ENCODE measurements at regions not wholly inside any gene's neighbourhood (a gene's known extent, or its start where the extent isn't known, plus 50 kb on each side); places are given as distances from the start of the nearest gene placed in this dataset.

DNA sequence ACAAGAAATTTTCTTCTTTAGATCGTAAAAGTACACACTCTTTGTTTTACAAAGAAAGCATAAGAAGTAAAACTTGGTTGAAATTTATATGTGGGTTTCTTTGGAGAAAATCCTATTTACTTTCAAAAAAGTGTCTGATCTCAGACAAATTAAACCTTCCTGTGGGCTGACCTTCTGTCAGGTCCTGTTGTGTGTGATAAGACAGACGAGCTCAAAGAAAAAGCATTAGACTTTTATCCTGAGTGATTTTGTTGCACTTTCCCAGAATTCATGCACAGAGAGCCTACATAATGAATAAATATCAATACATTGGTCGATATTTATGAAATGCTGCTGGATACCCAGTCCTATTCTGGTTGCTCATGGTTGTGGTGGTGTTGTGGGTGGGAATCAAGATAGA lies 302.1 kb upstream of the SYNCRIP start:
- Mint-ChIP-seq H3K27ac (no peak overlapping the region), H3K9me3 (ENCODE audit: insufficient read depth) (no peaks in the 10 kb centered on the region), H3K27me3 (no peaks in the 10 kb centered on the region), H3K4me1 (no peaks in the 10 kb centered on the region), H3K4me3 (no peak overlapping the region)
- Histone ChIP-seq H3K4me1 (ENCODE audit: control insufficient read depth in 2 of 2, insufficient read depth in 2 of 2, low read length in 2 of 2) (no peaks in the 10 kb centered on the region), H3K4me2 (replicated peaks; ENCODE audit: low read depth, low read length, poor library complexity, severe bottlenecking) (no peak overlapping the region), H3K4me3 (ENCODE audit: control extremely low read depth in 1 of 5, extremely low read depth in 1 of 5, insufficient read depth in 1 of 5, low read depth in 2 of 5, low read length in 4 of 5) (no peak overlapping the region), H3K79me2 (ENCODE audit: control insufficient read depth, insufficient read depth, low read length) (no peaks in the 10 kb centered on the region), H2AFZ (ENCODE audit: insufficient read depth, low read depth, low read length, poor library complexity, severe bottlenecking) (no peak overlapping the region), H3K27me3 (replicated peaks in 1 of 4; ENCODE audit: control extremely low read depth in 1 of 4, control insufficient read depth in 3 of 4, insufficient read depth in 4 of 4, low read length in 3 of 4) (no peaks in the 10 kb centered on the region), H3K27ac (ENCODE audit: low read length in 2 of 2) (no peak overlapping the region), H3K36me3 (replicated peaks in 1 of 2; ENCODE audit: control extremely low read depth in 1 of 2, control insufficient read depth in 1 of 2, extremely low read depth in 1 of 2, insufficient read depth in 2 of 2, low read length in 1 of 2) (no peaks in the 10 kb centered on the region), H3K9ac (ENCODE audit: low read length) (no peak overlapping the region), H3K9me3 (ENCODE audit: control extremely low read depth in 1 of 3, control insufficient read depth in 2 of 3, insufficient read depth in 1 of 3, low read length in 2 of 3) (no peaks in the 10 kb centered on the region), H4K20me1 (ENCODE audit: control insufficient read depth, insufficient read depth, low read length, poor library complexity, severe bottlenecking) (no peaks in the 10 kb centered on the region)
- TF ChIP-seq, protein P1, sequence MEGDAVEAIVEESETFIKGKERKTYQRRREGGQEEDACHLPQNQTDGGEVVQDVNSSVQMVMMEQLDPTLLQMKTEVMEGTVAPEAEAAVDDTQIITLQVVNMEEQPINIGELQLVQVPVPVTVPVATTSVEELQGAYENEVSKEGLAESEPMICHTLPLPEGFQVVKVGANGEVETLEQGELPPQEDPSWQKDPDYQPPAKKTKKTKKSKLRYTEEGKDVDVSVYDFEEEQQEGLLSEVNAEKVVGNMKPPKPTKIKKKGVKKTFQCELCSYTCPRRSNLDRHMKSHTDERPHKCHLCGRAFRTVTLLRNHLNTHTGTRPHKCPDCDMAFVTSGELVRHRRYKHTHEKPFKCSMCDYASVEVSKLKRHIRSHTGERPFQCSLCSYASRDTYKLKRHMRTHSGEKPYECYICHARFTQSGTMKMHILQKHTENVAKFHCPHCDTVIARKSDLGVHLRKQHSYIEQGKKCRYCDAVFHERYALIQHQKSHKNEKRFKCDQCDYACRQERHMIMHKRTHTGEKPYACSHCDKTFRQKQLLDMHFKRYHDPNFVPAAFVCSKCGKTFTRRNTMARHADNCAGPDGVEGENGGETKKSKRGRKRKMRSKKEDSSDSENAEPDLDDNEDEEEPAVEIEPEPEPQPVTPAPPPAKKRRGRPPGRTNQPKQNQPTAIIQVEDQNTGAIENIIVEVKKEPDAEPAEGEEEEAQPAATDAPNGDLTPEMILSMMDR (IDR thresholded peaks at IDR 0.05), result no peak
- TF ChIP-seq EZH2 (IDR thresholded peaks at IDR 0.05; ENCODE audit: borderline replicate concordance, insufficient read depth, low read depth, low read length, poor library complexity, severe bottlenecking), result no peak
- DNase-seq (no peak), ATAC-seq (ENCODE audit: low read depth) (no peak)
- intact Hi-C loops (cut with micrococcal nuclease), result no loop called here
- CTCF ChIA-PET, result no interaction called here
- WGBS (ENCODE audit: insufficient coverage), result no CpG with 5 or more reads among the region's 3 CpGs
- POLR2A ChIA-PET, result no interaction called here

DNA sequence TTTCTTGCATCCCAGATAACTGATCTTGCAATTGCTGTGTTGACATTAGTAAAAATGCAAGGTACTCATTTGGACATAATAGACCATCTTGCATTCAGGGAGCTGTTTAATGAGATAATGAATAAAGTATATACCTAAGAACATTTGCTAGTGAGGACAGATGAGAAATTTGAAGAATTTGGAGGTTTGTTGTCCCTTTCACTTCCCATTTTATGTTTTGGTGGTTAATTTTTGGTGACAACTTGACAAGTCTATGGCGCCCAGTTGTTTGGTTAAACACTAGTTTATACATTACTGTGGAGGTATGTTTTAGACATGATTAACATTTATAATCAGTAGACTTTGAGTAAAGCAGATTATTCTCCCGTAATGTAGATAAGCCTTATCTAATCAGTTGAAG lies 300.2 kb upstream of the SYNCRIP start:
- no peaks in the 10 kb centered on the region for H3K9me3 ChIP-seq (ENCODE audit: control extremely low read depth in 1 of 3, control insufficient read depth in 2 of 3, insufficient read depth in 1 of 3, low read length in 2 of 3)
- WGBS (ENCODE audit: insufficient coverage), result no CpG with 5 or more reads among the region's 2 CpGs
- ChIA-PET POLR2A (no interaction called here), CTCF (no interaction called here)
- TF ChIP-seq, protein P1 (IDR thresholded peaks at IDR 0.05), result no peak
- no peak for TF ChIP-seq EZH2 (IDR thresholded peaks at IDR 0.05; ENCODE audit: borderline replicate concordance, insufficient read depth, low read depth, low read length, poor library complexity, severe bottlenecking)
- no peaks in the 10 kb centered on the region for H3K79me2 ChIP-seq (ENCODE audit: control insufficient read depth, insufficient read depth, low read length)
- DNase-seq (no peak), ATAC-seq (ENCODE audit: low read depth) (no peak)
- no peaks in the 10 kb centered on the region for H3K36me3 ChIP-seq (replicated peaks in 1 of 2; ENCODE audit: control extremely low read depth in 1 of 2, control insufficient read depth in 1 of 2, extremely low read depth in 1 of 2, insufficient read depth in 2 of 2, low read length in 1 of 2)
- H3K4me1 ChIP-seq (ENCODE audit: control insufficient read depth in 2 of 2, insufficient read depth in 2 of 2, low read length in 2 of 2), result no peaks in the 10 kb centered on the region
- H3K27ac Mint-ChIP-seq, result no peak overlapping the region
- no peaks in the 10 kb centered on the region for H3K4me1 Mint-ChIP-seq
- no peaks in the 10 kb centered on the region for H3K27me3 Mint-ChIP-seq
- H3K9ac ChIP-seq (ENCODE audit: low read length), result no peak overlapping the region
- intact Hi-C loops (cut with micrococcal nuclease), result no loop called here
- H3K4me3 ChIP-seq (ENCODE audit: control extremely low read depth in 1 of 5, extremely low read depth in 1 of 5, insufficient read depth in 1 of 5, low read depth in 2 of 5, low read length in 4 of 5), result no peak overlapping the region
- no peak overlapping the region for H3K4me2 ChIP-seq (replicated peaks; ENCODE audit: low read depth, low read length, poor library complexity, severe bottlenecking)
- no peaks in the 10 kb centered on the region for H3K9me3 Mint-ChIP-seq (ENCODE audit: insufficient read depth)
- no peak overlapping the region for H3K4me3 Mint-ChIP-seq
- H3K27me3 ChIP-seq (replicated peaks in 1 of 4; ENCODE audit: control extremely low read depth in 1 of 4, control insufficient read depth in 3 of 4, insufficient read depth in 4 of 4, low read length in 3 of 4), result no peaks in the 10 kb centered on the region
- no peak overlapping the region for H2AFZ ChIP-seq (ENCODE audit: insufficient read depth, low read depth, low read length, poor library complexity, severe bottlenecking)
- H4K20me1 ChIP-seq (ENCODE audit: control insufficient read depth, insufficient read depth, low read length, poor library complexity, severe bottlenecking), result no peaks in the 10 kb centered on the region
- H3K27ac ChIP-seq (ENCODE audit: low read length in 2 of 2), result no peak overlapping the region
